ENCODE measurements at regions not wholly inside any gene's neighbourhood (a gene's known extent, or its start where the extent isn't known, plus 50 kb on each side); places are given as distances from the start of the nearest gene placed in this dataset.

DNA sequence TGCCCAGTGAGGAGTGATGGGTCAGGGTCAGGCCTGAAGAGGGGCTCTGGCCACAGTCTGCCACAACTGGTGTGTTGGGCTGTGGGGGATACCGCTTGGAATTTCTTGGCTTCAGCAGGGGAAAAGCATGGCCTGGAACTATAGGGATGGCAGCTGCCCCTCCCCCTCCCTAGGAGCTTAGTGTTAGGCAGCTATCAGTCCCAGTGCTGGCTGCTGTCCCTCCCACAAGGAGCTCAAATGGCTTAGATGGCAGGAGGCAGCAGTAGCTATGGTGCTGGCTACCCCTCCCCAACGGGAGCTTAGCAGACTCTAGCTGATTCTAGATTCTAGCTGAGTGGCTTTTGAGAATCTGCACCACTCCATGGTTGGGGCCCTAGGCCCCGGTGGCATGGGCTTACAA lies 414.5 kb upstream of the HSF2 start:
- H3K4me3 ChIP-seq: no peak overlapping the region
- no peaks in the 10 kb centered on the region for H3K4me1 ChIP-seq
- FAIRE-seq (no peak), ATAC-seq (no peak), DNase-seq (ENCODE audit: low read depth in 1 of 2, low spot score in 1 of 2) (no peak)
- no peak for TF ChIP-seq RAD21 (conservative IDR thresholded peaks at IDR 0.05 in 1 of 2, IDR thresholded peaks at IDR 0.05 in 1 of 2)
- TF ChIP-seq KDM1A (IDR thresholded peaks at IDR 0.05; ENCODE audit: low read depth): no peak
- TF ChIP-seq RFX5 (IDR thresholded peaks at IDR 0.05): no peak
- no peak for TF ChIP-seq RNF2 (IDR thresholded peaks at IDR 0.05; ENCODE audit: borderline replicate concordance, low read depth)
- no peak for TF ChIP-seq HOXB5 (CRISPR knock-in tag; IDR thresholded peaks at IDR 0.05)
- TF ChIP-seq CBX2 (IDR thresholded peaks at IDR 0.05; ENCODE audit: borderline replicate concordance, low read depth): no peak
- TF ChIP-seq JUNB (IDR thresholded peaks at IDR 0.05): no peak
- TF ChIP-seq SMC3 (IDR thresholded peaks at IDR 0.05): no peak
- TF ChIP-seq, protein P1, sequence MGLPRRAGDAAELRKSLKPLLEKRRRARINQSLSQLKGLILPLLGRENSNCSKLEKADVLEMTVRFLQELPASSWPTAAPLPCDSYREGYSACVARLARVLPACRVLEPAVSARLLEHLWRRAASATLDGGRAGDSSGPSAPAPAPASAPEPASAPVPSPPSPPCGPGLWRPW (IDR thresholded peaks at IDR 0.05): no peak
- TF ChIP-seq, protein P2, sequence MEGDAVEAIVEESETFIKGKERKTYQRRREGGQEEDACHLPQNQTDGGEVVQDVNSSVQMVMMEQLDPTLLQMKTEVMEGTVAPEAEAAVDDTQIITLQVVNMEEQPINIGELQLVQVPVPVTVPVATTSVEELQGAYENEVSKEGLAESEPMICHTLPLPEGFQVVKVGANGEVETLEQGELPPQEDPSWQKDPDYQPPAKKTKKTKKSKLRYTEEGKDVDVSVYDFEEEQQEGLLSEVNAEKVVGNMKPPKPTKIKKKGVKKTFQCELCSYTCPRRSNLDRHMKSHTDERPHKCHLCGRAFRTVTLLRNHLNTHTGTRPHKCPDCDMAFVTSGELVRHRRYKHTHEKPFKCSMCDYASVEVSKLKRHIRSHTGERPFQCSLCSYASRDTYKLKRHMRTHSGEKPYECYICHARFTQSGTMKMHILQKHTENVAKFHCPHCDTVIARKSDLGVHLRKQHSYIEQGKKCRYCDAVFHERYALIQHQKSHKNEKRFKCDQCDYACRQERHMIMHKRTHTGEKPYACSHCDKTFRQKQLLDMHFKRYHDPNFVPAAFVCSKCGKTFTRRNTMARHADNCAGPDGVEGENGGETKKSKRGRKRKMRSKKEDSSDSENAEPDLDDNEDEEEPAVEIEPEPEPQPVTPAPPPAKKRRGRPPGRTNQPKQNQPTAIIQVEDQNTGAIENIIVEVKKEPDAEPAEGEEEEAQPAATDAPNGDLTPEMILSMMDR (IDR thresholded peaks at IDR 0.05): no peak
- TF ChIP-seq CHD4 (IDR thresholded peaks at IDR 0.05; ENCODE audit: borderline replicate concordance): no peak
- TF ChIP-seq FOSL2 (IDR thresholded peaks at IDR 0.05): no peak
- TF ChIP-seq FOSL2 (CRISPR knock-in tag; IDR thresholded peaks at IDR 0.05): no peak
- TF ChIP-seq MAFK (IDR thresholded peaks at IDR 0.05; ENCODE audit: partially characterized antibody): no peak
- no peaks in the 10 kb centered on the region for H3K9me3 ChIP-seq
- no peak overlapping the region for H3K27ac ChIP-seq
- ChIA-PET CTCF (interaction anchor here (0.7 kb wide), 1 partner anchor 35 kb away, joined by 3 read pairs; no protein-coding TSS in a partner anchor), POLR2A (interaction anchor here (0.6 kb wide), 1 partner anchor 24 kb away, joined by 3 read pairs; no protein-coding TSS in a partner anchor)
- WGBS (ENCODE audit: missing lambda C conversion rate): 100% methylated on average over 1 of the region's 3 CpGs
- no peak overlapping the region for H3K4me2 ChIP-seq

DNA sequence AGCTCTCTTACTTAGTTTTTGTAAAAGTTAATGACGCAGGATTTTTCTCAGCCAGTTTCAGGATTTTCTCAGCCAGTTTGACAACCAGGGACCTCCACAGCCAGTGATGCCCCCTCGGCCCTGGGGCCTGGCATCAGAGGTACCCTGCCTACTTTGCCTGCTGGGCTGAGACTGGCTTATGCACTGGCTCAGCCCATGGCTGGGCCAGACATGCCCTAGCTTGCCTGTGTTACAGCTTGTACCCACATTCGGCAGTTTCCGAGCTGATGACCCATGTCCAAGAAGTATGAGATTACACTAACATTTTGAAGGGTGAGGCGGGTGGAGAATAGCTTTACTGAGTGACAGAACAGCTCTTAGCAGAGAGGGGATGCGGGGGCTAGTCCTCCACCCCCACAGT lies 406.1 kb upstream of the HSF2 start:
- no peak for ATAC-seq
- no peaks in the 10 kb centered on the region for H3K9me3 ChIP-seq
- FAIRE-seq: no peak
- POLR2A ChIA-PET: interaction anchor here (0.7 kb wide), 1 partner anchor 244 kb away, joined by 5 read pairs; no protein-coding TSS in a partner anchor
- CTCF ChIA-PET: interaction anchor here (0.8 kb wide), 1 partner anchor 11 kb away, joined by 3 read pairs; no protein-coding TSS in a partner anchor
- no peak for DNase-seq (ENCODE audit: low read depth in 1 of 2, low spot score in 1 of 2)
- WGBS (ENCODE audit: missing lambda C conversion rate): 50% methylated on average over 6 of the region's 6 CpGs
- no peaks in the 10 kb centered on the region for H3K4me1 ChIP-seq
- no peak for TF ChIP-seq MAFK (IDR thresholded peaks at IDR 0.05; ENCODE audit: partially characterized antibody)
- no peak for TF ChIP-seq TFCP2L1 (CRISPR knock-in tag; IDR thresholded peaks at IDR 0.05)
- TF ChIP-seq, protein P3, sequence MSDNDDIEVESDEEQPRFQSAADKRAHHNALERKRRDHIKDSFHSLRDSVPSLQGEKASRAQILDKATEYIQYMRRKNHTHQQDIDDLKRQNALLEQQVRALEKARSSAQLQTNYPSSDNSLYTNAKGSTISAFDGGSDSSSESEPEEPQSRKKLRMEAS (IDR thresholded peaks at IDR 0.05): no peak
- no peak for TF ChIP-seq ZFP36 (IDR thresholded peaks at IDR 0.05; ENCODE audit: borderline replicate concordance, partially characterized antibody)
- TF ChIP-seq ZC3H11A (IDR thresholded peaks at IDR 0.05): no peak
- TF ChIP-seq HOXA7 (CRISPR knock-in tag; IDR thresholded peaks at IDR 0.05): no peak
- no peak for TF ChIP-seq RFX5 (IDR thresholded peaks at IDR 0.05)
- TF ChIP-seq, protein P2 (IDR thresholded peaks at IDR 0.05): no peak
- TF ChIP-seq, protein P4, sequence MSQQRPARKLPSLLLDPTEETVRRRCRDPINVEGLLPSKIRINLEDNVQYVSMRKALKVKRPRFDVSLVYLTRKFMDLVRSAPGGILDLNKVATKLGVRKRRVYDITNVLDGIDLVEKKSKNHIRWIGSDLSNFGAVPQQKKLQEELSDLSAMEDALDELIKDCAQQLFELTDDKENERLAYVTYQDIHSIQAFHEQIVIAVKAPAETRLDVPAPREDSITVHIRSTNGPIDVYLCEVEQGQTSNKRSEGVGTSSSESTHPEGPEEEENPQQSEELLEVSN (IDR thresholded peaks at IDR 0.05; ENCODE audit: borderline replicate concordance, low read depth): no peak
- TF ChIP-seq, protein P5, sequence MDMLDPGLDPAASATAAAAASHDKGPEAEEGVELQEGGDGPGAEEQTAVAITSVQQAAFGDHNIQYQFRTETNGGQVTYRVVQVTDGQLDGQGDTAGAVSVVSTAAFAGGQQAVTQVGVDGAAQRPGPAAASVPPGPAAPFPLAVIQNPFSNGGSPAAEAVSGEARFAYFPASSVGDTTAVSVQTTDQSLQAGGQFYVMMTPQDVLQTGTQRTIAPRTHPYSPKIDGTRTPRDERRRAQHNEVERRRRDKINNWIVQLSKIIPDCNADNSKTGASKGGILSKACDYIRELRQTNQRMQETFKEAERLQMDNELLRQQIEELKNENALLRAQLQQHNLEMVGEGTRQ (IDR thresholded peaks at IDR 0.05): no peak
- TF ChIP-seq CHD2 (IDR thresholded peaks at IDR 0.05; ENCODE audit: low read length, partially characterized antibody): no peak
- no peak for TF ChIP-seq NFE2L2 (conservative IDR thresholded peaks at IDR 0.05; ENCODE audit: low read length)
- no peak for TF ChIP-seq RNF2 (IDR thresholded peaks at IDR 0.05; ENCODE audit: borderline replicate concordance, low read depth)
- TF ChIP-seq, protein P6, sequence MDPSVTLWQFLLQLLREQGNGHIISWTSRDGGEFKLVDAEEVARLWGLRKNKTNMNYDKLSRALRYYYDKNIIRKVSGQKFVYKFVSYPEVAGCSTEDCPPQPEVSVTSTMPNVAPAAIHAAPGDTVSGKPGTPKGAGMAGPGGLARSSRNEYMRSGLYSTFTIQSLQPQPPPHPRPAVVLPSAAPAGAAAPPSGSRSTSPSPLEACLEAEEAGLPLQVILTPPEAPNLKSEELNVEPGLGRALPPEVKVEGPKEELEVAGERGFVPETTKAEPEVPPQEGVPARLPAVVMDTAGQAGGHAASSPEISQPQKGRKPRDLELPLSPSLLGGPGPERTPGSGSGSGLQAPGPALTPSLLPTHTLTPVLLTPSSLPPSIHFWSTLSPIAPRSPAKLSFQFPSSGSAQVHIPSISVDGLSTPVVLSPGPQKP (IDR thresholded peaks at IDR 0.05; ENCODE audit: low read depth, low read length): no peak
- TF ChIP-seq, protein P7, sequence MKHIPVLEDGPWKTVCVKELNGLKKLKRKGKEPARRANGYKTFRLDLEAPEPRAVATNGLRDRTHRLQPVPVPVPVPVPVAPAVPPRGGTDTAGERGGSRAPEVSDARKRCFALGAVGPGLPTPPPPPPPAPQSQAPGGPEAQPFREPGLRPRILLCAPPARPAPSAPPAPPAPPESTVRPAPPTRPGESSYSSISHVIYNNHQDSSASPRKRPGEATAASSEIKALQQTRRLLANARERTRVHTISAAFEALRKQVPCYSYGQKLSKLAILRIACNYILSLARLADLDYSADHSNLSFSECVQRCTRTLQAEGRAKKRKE (CRISPR knock-in tag; IDR thresholded peaks at IDR 0.05; ENCODE audit: low read depth): no peak
- TF ChIP-seq FOSL2 (IDR thresholded peaks at IDR 0.05): no peak
- TF ChIP-seq FOSL2 (CRISPR knock-in tag; IDR thresholded peaks at IDR 0.05): no peak
- no peak for TF ChIP-seq EP300 (IDR thresholded peaks at IDR 0.05)
- H3K27ac ChIP-seq: no peak overlapping the region
- H3K4me2 ChIP-seq: no peak overlapping the region
- H3K4me3 ChIP-seq: no peak overlapping the region

Data from A549 (cell line).